Right ventricle myocardium inferior (tissue), 1 donor: ENCODE measurements at regions not wholly inside any gene's neighbourhood (a gene's known extent, or its start where the extent isn't known, plus 50 kb on each side); places are given as distances from the start of the nearest gene placed in this dataset.

Experiments
- ATAC-seq: fragments of 200-7000 bp; cut with Tn5 transposase; one replicate; pipeline ENCODE4 v1.9.1; 2020; ENCODE audit warnings: mild to moderate bottlenecking, moderate library complexity
- DNase-seq: peaks from one replicate; pipeline ENCODE4 v3.0.0; 2021; ENCODE audit errors: missing footprints
- intact Hi-C: fragments of 100-400 bp; cut with DNase I; formaldehyde crosslinking; loops from one replicate; pipeline ENCODE4 v1.11.0; 2022
- donor health status: DM: no; HTN: yes; CAD: no; lungs with severe emphysema.

GRCh38 chr3:30233913-30234646, 372.3 kb upstream of the TGFBR2 start:
- DNase-seq (no peak), ATAC-seq (no peak)
- intact Hi-C loops: loop anchor here (5.0 kb wide), 1 partner anchor 53 kb away; no protein-coding TSS in a partner anchor

GRCh38 chr3:30236011-30236410, 370.4 kb upstream of the TGFBR2 start:
- intact Hi-C loops: no loop called here
- DNase-seq (no peak), ATAC-seq (no peak)

- intact Hi-C loops: no loop called here
- no peak for DNase-seq
- no peak for ATAC-seq
Observed at GRCh38 chr3:30241721-30242120, 364.7 kb upstream of the TGFBR2 start.

GRCh38 chr3:30245858-30246622, 360.4 kb upstream of the TGFBR2 start:
- ATAC-seq (no peak), DNase-seq (no peak)
- intact Hi-C loops: no loop called here

DNA sequence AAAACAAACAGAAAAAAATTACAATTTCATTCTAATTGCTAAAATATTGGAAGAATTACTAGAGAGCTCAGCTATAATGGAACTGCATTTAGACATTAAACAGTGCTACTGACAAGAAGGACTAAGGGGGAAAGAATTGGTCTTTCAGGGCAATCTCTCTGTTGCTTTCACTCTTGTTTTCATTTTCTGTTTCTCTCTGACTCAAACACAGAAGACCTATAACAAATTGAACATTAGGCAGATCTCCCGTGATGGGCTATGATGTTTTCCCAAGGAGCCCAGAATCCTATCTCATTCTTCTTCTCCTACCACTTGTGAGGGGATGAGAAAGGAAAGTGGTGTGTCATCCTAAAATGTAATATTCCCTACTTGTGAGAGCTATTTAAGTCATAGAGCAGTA, 358.0 kb upstream of the TGFBR2 start:
- no peak for ATAC-seq
- intact Hi-C loops: no loop called here
- no peak for DNase-seq

- ATAC-seq (no peak), DNase-seq (no peak)
- intact Hi-C loops: no loop called here
Observed at GRCh38 chr3:30252474-30252873, 353.9 kb upstream of the TGFBR2 start.

GRCh38 chr3:30253832-30254231, 352.6 kb upstream of the TGFBR2 start:
- DNase-seq: no peak
- intact Hi-C loops: no loop called here
- no peak for ATAC-seq

DNA sequence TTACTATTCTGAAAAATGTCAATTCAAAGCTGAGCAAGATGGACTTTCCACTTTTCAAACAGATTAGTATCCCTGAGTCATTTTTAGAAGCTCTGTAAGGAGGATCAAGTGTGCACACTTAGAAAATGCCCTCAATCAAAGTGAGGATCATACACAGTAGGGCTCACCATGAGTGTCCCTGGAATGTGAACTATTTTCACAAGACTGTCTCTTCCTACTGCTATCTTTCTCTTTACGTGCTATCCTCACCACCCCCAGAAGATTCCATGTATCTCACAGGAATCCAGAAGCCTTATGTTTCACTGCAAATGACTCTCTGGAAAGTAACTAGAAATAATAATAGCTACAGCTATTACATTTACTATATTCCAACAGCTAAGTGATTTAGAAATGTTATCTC, 349.9 kb upstream of the TGFBR2 start:
- ATAC-seq: no peak
- DNase-seq: no peak
- intact Hi-C loops: no loop called here

GRCh38 chr3:30258426-30259392, 347.7 kb upstream of the TGFBR2 start:
- ATAC-seq (no peak), DNase-seq (no peak)
- intact Hi-C loops: no loop called here

GRCh38 chr3:30259730-30260129, 346.7 kb upstream of the TGFBR2 start:
- ATAC-seq (no peak), DNase-seq (no peak)
- intact Hi-C loops: no loop called here

GRCh38 chr3:30260762-30261161, 345.6 kb upstream of the TGFBR2 start:
- ATAC-seq (no peak), DNase-seq (no peak)
- intact Hi-C loops: no loop called here

GRCh38 chr3:30263238-30263924, 343.0 kb upstream of the TGFBR2 start:
- ATAC-seq (no peak), DNase-seq (no peak)
- intact Hi-C loops: no loop called here

GRCh38 chr3:30263925-30264313, 342.5 kb upstream of the TGFBR2 start:
- intact Hi-C loops: no loop called here
- no peak for DNase-seq
- no peak for ATAC-seq

- ATAC-seq (no peak), DNase-seq (no peak)
- intact Hi-C loops: no loop called here
Observed at GRCh38 chr3:30266524-30266923, 339.9 kb upstream of the TGFBR2 start.

GRCh38 chr3:30268288-30268687, 338.1 kb upstream of the TGFBR2 start:
- ATAC-seq (no peak), DNase-seq (no peak)
- intact Hi-C loops: no loop called here

DNA sequence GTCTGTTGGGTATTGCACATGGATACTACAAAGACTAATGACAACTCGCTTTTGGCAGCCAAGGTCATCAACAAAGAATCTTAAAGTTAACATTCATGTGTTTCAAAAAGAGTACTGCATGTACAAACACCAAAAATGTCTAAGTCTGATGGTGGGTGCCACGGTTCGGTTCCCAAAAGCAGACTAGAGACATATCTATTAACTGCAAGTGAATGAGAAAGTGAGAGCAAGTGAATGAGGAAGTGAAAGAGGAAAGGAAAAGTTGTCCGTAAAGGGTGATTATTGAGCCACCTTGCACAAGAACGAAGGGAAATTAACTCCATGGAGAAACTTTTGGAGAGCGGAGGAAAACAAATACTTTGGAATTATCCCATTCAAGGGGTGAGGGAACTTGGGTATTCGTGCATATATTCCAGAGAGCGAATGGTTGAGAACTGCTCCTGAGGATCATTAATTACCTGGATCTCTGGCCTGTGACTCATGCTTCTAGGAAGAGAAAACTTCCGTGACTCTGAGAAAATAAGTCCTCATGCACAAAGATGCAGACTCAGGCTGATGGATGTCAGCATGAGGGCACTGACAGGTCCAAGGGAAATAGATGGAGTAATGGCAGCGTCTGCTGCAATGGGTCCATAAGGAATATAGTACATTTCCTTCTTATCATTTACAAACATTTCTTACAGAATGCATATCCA, 336.5 kb upstream of the TGFBR2 start:
- intact Hi-C loops: no loop called here
- no peak for ATAC-seq
- no peak for DNase-seq

DNA sequence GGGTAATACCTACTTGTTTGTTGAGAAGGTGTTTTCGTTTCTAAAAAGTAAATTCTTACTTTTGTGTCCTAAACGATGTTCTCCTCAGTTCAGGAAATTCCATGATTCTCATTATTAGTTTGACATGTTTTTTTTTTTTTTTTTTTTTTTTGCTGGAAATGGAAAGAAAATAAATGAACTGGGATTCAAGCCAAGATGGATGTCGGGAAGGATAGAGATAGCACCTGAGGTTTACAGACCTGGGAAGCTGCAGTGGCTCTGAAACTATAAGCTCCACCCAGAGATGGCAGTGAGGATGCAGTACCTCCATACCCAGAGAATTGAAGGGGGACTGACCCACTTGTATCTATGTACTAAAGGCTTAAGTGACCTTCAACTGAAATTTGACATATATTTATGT, 334.6 kb upstream of the TGFBR2 start:
- DNase-seq (no peak), ATAC-seq (no peak)
- intact Hi-C loops: no loop called here

GRCh38 chr3:30273304-30274072, 332.9 kb upstream of the TGFBR2 start:
- ATAC-seq (no peak), DNase-seq (no peak)
- intact Hi-C loops: no loop called here
